Muscle layer of colon (tissue), 2 donors: ENCODE measurements at regions not wholly inside any gene's neighbourhood (a gene's known extent, or its start where the extent isn't known, plus 50 kb on each side); places are given as distances from the start of the nearest gene placed in this dataset.
"Not testable (repeated sequence)": the region's sequence is repeated elsewhere in the genome, so short reads cannot be mapped to it uniquely, and the experiment has no call there.

Experiments
- H3K27ac ChIP-seq: one replicate; pipeline ENCODE4 v1.7.0; 2013; ENCODE audit warnings: low read depth, mild to moderate bottlenecking, low read length, moderate library complexity
- H3K27me3 ChIP-seq, 2 donors: one replicate each; pipeline ENCODE4 v1.7.0; 2013; ENCODE audit warnings: low read length in 2 of 2, mild to moderate bottlenecking in 2 of 2; ENCODE audit not compliant: insufficient read depth in 2 of 2, control insufficient read depth in 1 of 2
- H3K36me3 ChIP-seq: one replicate; pipeline ENCODE4 v1.7.0; 2013; ENCODE audit warnings: mild to moderate bottlenecking, low read length; ENCODE audit not compliant: insufficient read depth
- H3K4me1 ChIP-seq: one replicate; pipeline ENCODE4 v1.7.0; 2013; ENCODE audit warnings: mild to moderate bottlenecking, low read length; ENCODE audit not compliant: insufficient read depth
- H3K4me3 ChIP-seq, 2 donors: one replicate each; pipeline ENCODE4 v1.7.0; 2013; ENCODE audit warnings: low read length in 2 of 2, low read depth in 1 of 2, mild to moderate bottlenecking in 1 of 2, moderate library complexity in 1 of 2
- H3K9ac ChIP-seq: one replicate; pipeline ENCODE4 v1.7.0; 2013; ENCODE audit warnings: low read length
- H3K9me3 ChIP-seq: one replicate; pipeline ENCODE4 v1.7.0; 2013; ENCODE audit warnings: mild to moderate bottlenecking, low read length
- donor health status: abdominal sarcoma.
- donor health status: Adenocarcinoma of cecum.

GRCh38 chr4:14916554-14917297, 85.6 kb upstream of the CPEB2 start:
- Histone ChIP-seq H3K36me3 (no peaks in the 10 kb centered on the region), H3K27me3 (no peaks in the 10 kb centered on the region), H3K9me3 (no peaks in the 10 kb centered on the region), H3K9ac (no peak overlapping the region), H3K27ac (no peak overlapping the region), H3K4me3 (no peak overlapping the region), H3K4me1 (peaks cover 10% of the 10 kb centered on the region)

GRCh38 chr4:14917298-14917633, 85.0 kb upstream of the CPEB2 start:
- Histone ChIP-seq H3K27me3 (no peaks in the 10 kb centered on the region), H3K36me3 (no peaks in the 10 kb centered on the region), H3K27ac (no peak overlapping the region), H3K4me1 (peaks cover 10% of the 10 kb centered on the region), H3K4me3 (no peak overlapping the region), H3K9ac (no peak overlapping the region), H3K9me3 (no peaks in the 10 kb centered on the region)

GRCh38 chr4:14918336-14918735, 83.9 kb upstream of the CPEB2 start:
- Histone ChIP-seq H3K4me3 (no peak overlapping the region), H3K9ac (no peak overlapping the region), H3K27ac (no peak overlapping the region), H3K27me3 (no peaks in the 10 kb centered on the region), H3K36me3 (no peaks in the 10 kb centered on the region), H3K4me1 (peaks cover 10% of the 10 kb centered on the region), H3K9me3 (no peaks in the 10 kb centered on the region)

- H3K4me3 ChIP-seq, result no peak overlapping the region
- peaks cover 10% of the 10 kb centered on the region for H3K4me1 ChIP-seq
- no peak overlapping the region for H3K9ac ChIP-seq
- H3K27ac ChIP-seq, result no peak overlapping the region
- no peaks in the 10 kb centered on the region for H3K36me3 ChIP-seq
- H3K27me3 ChIP-seq, result no peaks in the 10 kb centered on the region
- H3K9me3 ChIP-seq, result no peaks in the 10 kb centered on the region
Measured at GRCh38 chr4:14919785-14920184, 82.5 kb upstream of the CPEB2 start.

GRCh38 chr4:14920237-14920636, 82.0 kb upstream of the CPEB2 start:
- H3K27me3 ChIP-seq, result no peaks in the 10 kb centered on the region
- H3K9ac ChIP-seq, result no peak overlapping the region
- no peaks in the 10 kb centered on the region for H3K9me3 ChIP-seq
- H3K4me3 ChIP-seq, result no peak overlapping the region
- no peaks in the 10 kb centered on the region for H3K36me3 ChIP-seq
- H3K4me1 ChIP-seq, result peaks cover 10% of the 10 kb centered on the region
- H3K27ac ChIP-seq, result no peak overlapping the region

GRCh38 chr4:14920759-14921320, 81.4 kb upstream of the CPEB2 start:
- Histone ChIP-seq H3K27me3 (no peaks in the 10 kb centered on the region), H3K27ac (no peak overlapping the region), H3K36me3 (no peaks in the 10 kb centered on the region), H3K4me1 (peaks cover 10% of the 10 kb centered on the region), H3K4me3 (no peak overlapping the region), H3K9me3 (no peaks in the 10 kb centered on the region), H3K9ac (no peak overlapping the region)

GRCh38 chr4:14921781-14922180, 80.5 kb upstream of the CPEB2 start:
- not testable (repeated sequence) for H3K27ac ChIP-seq, H3K4me3 ChIP-seq, H3K9me3 ChIP-seq, H3K27me3 ChIP-seq, H3K4me1 ChIP-seq, H3K36me3 ChIP-seq, H3K9ac ChIP-seq

- Histone ChIP-seq H3K36me3 (no peaks in the 10 kb centered on the region), H3K9me3 (no peaks in the 10 kb centered on the region), H3K27me3 (no peaks in the 10 kb centered on the region), H3K27ac (no peak overlapping the region), H3K4me1 (no peaks in the 10 kb centered on the region), H3K9ac (no peak overlapping the region), H3K4me3 (no peak overlapping the region)
Measured at GRCh38 chr4:14924076-14924811, 78.0 kb upstream of the CPEB2 start.

GRCh38 chr4:14924812-14925344, 77.4 kb upstream of the CPEB2 start:
- Histone ChIP-seq H3K9ac (no peak overlapping the region), H3K36me3 (no peaks in the 10 kb centered on the region), H3K4me3 (no peak overlapping the region), H3K9me3 (no peaks in the 10 kb centered on the region), H3K4me1 (no peaks in the 10 kb centered on the region), H3K27ac (no peak overlapping the region), H3K27me3 (no peaks in the 10 kb centered on the region)

- Histone ChIP-seq H3K4me3 (no peak overlapping the region), H3K36me3 (no peaks in the 10 kb centered on the region), H3K9me3 (no peaks in the 10 kb centered on the region), H3K27ac (no peak overlapping the region), H3K9ac (no peak overlapping the region), H3K27me3 (no peaks in the 10 kb centered on the region), H3K4me1 (no peaks in the 10 kb centered on the region)
Measured at GRCh38 chr4:14925471-14925870, 76.8 kb upstream of the CPEB2 start.

GRCh38 chr4:14926368-14926767, 75.9 kb upstream of the CPEB2 start:
- Histone ChIP-seq H3K9ac (no peak overlapping the region), H3K4me3 (no peak overlapping the region), H3K27ac (no peak overlapping the region), H3K9me3 (no peaks in the 10 kb centered on the region), H3K36me3 (no peaks in the 10 kb centered on the region), H3K27me3 (no peaks in the 10 kb centered on the region), H3K4me1 (no peaks in the 10 kb centered on the region)
